HCT116 (cell line): ENCODE measurements at regions not wholly inside any gene's neighbourhood (a gene's known extent, or its start where the extent isn't known, plus 50 kb on each side); places are given as distances from the start of the nearest gene placed in this dataset.

ENCODE experiments used
- ATAC-seq: fragments of 200-7000 bp; cut with Tn5 transposase; 2 replicates; pipeline ENCODE4 v1.9.1; 2020; ENCODE audit warnings: mild to moderate bottlenecking, moderate library complexity
- BruUV-seq: library from RNA; stranded (reverse); fragments of 400-500 nt; replicated peaks from 2 replicates; lab custom pipeline; 2021; lab: Mats Ljungman, UMichigan
- CTCF ChIA-PET: fragments of 300-600 bp; sonication (Branson Sonifier 250); formaldehyde crosslinking; loops from one replicate; lab custom pipeline; 2021; ENCODE audit warnings: antibody characterized with exemption; lab: Charles Lee
- POLR2A ChIA-PET: fragments of 300-600, 350-600 bp; sonication (Branson Sonifier 250); formaldehyde crosslinking; loops from one replicate; lab custom pipeline; 2021; ENCODE audit warnings: antibody characterized with exemption; lab: Charles Lee
- RAD21 ChIA-PET, 2 experiments: fragments of 300-600 bp; sonication (Branson Sonifier 250); formaldehyde crosslinking; loops; one replicate each; lab custom pipeline; 2023; ENCODE audit warnings: low total read pairs in 2 of 2; ENCODE audit not compliant: uncharacterized antibody in 2 of 2, unreplicated experiment in 2 of 2, low non-redundant PET in 1 of 2; lab: Charles Lee
- DNase-seq: peaks from one replicate; pipeline ENCODE4 v3.0.0-alpha.2; 2010; ENCODE audit warnings: low read depth, low spot score
- H2AFZ ChIP-seq: fragments of 200-600 bp; shearing (Covaris generic), sonication (generic); 2 replicates; pipeline ENCODE4 v1.6.1; 2017; ENCODE audit warnings: low read depth, mixed run types, mixed read lengths, antibody characterized with exemption, low read length; ENCODE audit not compliant: poor library complexity, severe bottlenecking
- H3K27ac ChIP-seq: 2 replicates; pipeline ENCODE4 v1.5.1; 2012; ENCODE audit warnings: low read depth, low read length
- H3K27me3 ChIP-seq: fragments of 200-600 bp; sonication (generic); 2 replicates; pipeline ENCODE4 v1.6.1; 2016; ENCODE audit warnings: mixed run types, low read length, mixed read lengths; ENCODE audit not compliant: insufficient read depth
- H3K36me3 ChIP-seq, 2 experiments: fragments of 200-500 bp in 1 of 2; fragments of 200-600 bp in 1 of 2; sonication (Bioruptor generic) in 1 of 2; sonication (generic) in 1 of 2; 2 replicates each; pipeline versions ENCODE4 v1.5.1 to v1.6.1; 2014 to 2016; ENCODE audit warnings: low read length in 2 of 2, inconsistent platforms in 1 of 2, mixed read lengths in 1 of 2, mixed run types in 1 of 2; ENCODE audit not compliant: insufficient read depth in 2 of 2, control insufficient read depth in 1 of 2
- H3K4me1 ChIP-seq, 2 experiments: fragments of 200-600 bp in 1 of 2; sonication (generic) in 1 of 2; 2 replicates each; pipeline versions ENCODE4 v1.5.1 to v1.6.1; 2012 to 2017; ENCODE audit warnings: low read length in 2 of 2, inconsistent platforms in 1 of 2, mild to moderate bottlenecking in 1 of 2, mixed read lengths in 1 of 2, mixed run types in 1 of 2, moderate library complexity in 1 of 2; ENCODE audit not compliant: insufficient read depth in 2 of 2, control insufficient read depth in 1 of 2
- H3K4me2 ChIP-seq: fragments of 200-600 bp; sonication (generic); 2 replicates; pipeline ENCODE4 v1.6.1; 2017; ENCODE audit warnings: mixed run types, low read length, mixed read lengths
- H3K4me3 ChIP-seq, 2 experiments: fragments of 200-600 bp in 1 of 2; sonication (generic) in 1 of 2; replicated peaks in 1 of 2; 2 replicates each; pipeline ENCODE4 v1.5.1; 2011 to 2016; ENCODE audit warnings: low read length in 2 of 2, control low read depth in 1 of 2, low read depth in 1 of 2, mild to moderate bottlenecking in 1 of 2, mixed read lengths in 1 of 2, mixed run types in 1 of 2
- H3K79me2 ChIP-seq: fragments of 200-600 bp; sonication (generic); 2 replicates; pipeline ENCODE4 v1.6.1; 2017; ENCODE audit warnings: mild to moderate bottlenecking, mixed run types, low read length, moderate library complexity, mixed read lengths; ENCODE audit not compliant: insufficient read depth
- H3K9ac ChIP-seq: fragments of 200-600 bp; sonication (generic); 2 replicates; pipeline ENCODE4 v1.6.1; 2016; ENCODE audit warnings: low read length, mixed read lengths
- H3K9me2 ChIP-seq: fragments of 200-600 bp; sonication (generic), shearing (Covaris generic); 2 replicates; pipeline ENCODE4 v1.6.1; 2017; ENCODE audit warnings: mixed run types, mild to moderate bottlenecking, moderate library complexity; ENCODE audit not compliant: insufficient read depth
- H3K9me3 ChIP-seq, 2 experiments: fragments of 200-500 bp in 1 of 2; fragments of 200-600 bp in 1 of 2; sonication (Bioruptor generic) in 1 of 2; sonication (generic) in 1 of 2; 2 replicates each; pipeline ENCODE4 v1.6.1; 2014 to 2017; ENCODE audit warnings: low read length in 2 of 2, mixed read lengths in 2 of 2, inconsistent platforms in 1 of 2, low read depth in 1 of 2, mild to moderate bottlenecking in 1 of 2, mixed run types in 1 of 2, moderate library complexity in 1 of 2; ENCODE audit not compliant: control insufficient read depth in 1 of 2, insufficient read depth in 1 of 2
- H4K20me1 ChIP-seq: fragments of 200-600 bp; sonication (generic), shearing (Covaris generic); 2 replicates; pipeline ENCODE4 v1.6.1; 2017; ENCODE audit warnings: mixed run types, mild to moderate bottlenecking, moderate library complexity; ENCODE audit not compliant: insufficient read depth
- CBX3 ChIP-seq: IDR thresholded peaks from 2 replicates; pipeline ENCODE4 v1.6.1; 2012; ENCODE audit warnings: low read depth
- ELF1 ChIP-seq: IDR thresholded peaks from 2 replicates; pipeline ENCODE4 v1.6.1; 2012; ENCODE audit warnings: low read depth, borderline replicate concordance
- FOSL1 ChIP-seq: IDR thresholded peaks from 2 replicates; pipeline ENCODE4 v1.6.1; 2012; ENCODE audit warnings: low read depth
- JUND ChIP-seq: IDR thresholded peaks from 2 replicates; pipeline ENCODE4 v1.6.1; 2012
- SIN3A ChIP-seq: IDR thresholded peaks from 2 replicates; pipeline ENCODE4 v1.6.1; 2012; ENCODE audit warnings: low read depth
- SP1 ChIP-seq: IDR thresholded peaks from 2 replicates; pipeline ENCODE4 v1.6.1; 2012; ENCODE audit warnings: low read depth
- YY1 ChIP-seq: IDR thresholded peaks from 2 replicates; pipeline ENCODE4 v1.6.1; 2011; ENCODE audit warnings: low read length, low read depth, moderate library complexity, mild to moderate bottlenecking; ENCODE audit not compliant: insufficient replicate concordance; ENCODE audit errors: extremely low read depth
- ZNF274 ChIP-seq: fragments of 200-500 bp; sonication (Bioruptor generic); IDR thresholded peaks from 2 replicates; pipeline ENCODE4 v1.6.1; 2014; ENCODE audit warnings: mild to moderate bottlenecking, low read depth, low read length, inconsistent platforms
- intact Hi-C: fragments of 100-400 bp; cut with micrococcal nuclease; formaldehyde crosslinking; loops from 2 replicates; pipeline ENCODE4 v1.10.0; 2022

GRCh38 chr2:220006152-220006621, 378.8 kb downstream of the SLC4A3 start:
- Histone ChIP-seq H3K27ac (no peak overlapping the region), H3K79me2 (no peaks in the 10 kb centered on the region)
- no peak for DNase-seq
- CTCF ChIA-PET: no interaction called here
- no peak for TF ChIP-seq ELF1
- TF ChIP-seq, all 23 proteins: peak for 0
- intact Hi-C loops: loop anchor here (10.0 kb wide), 1 partner anchor 271 kb away; no protein-coding TSS in a partner anchor
- no peaks in the 10 kb centered on the region for H3K9me3 ChIP-seq
- ChIA-PET RAD21 (no interaction called here), POLR2A (no interaction called here)
- no peaks in the 10 kb centered on the region for H3K36me3 ChIP-seq
- no TSS peak for BruUV-seq
- no peak overlapping the region for H3K9ac ChIP-seq
- no peak for ATAC-seq
- no peaks in the 10 kb centered on the region for H3K27me3 ChIP-seq
- no peak overlapping the region for H3K4me2 ChIP-seq
- no peaks in the 10 kb centered on the region for H4K20me1 ChIP-seq
- H2AFZ ChIP-seq: no peak overlapping the region
- no peaks in the 10 kb centered on the region for H3K9me2 ChIP-seq
- no peak overlapping the region for H3K4me3 ChIP-seq
- H3K4me1 ChIP-seq: peaks cover 11 to 17% of the 10 kb centered on the region in 2 experiments

- Histone ChIP-seq H3K79me2 (no peaks in the 10 kb centered on the region), H3K4me3 (no peak overlapping the region), H3K27ac (peak overlapping the region; percentile 14; the same call in 1 of the 2 replicates), H3K36me3 (no peaks in the 10 kb centered on the region), H3K9me2 (no peaks in the 10 kb centered on the region), H4K20me1 (no peaks in the 10 kb centered on the region), H2AFZ (no peak overlapping the region), H3K9me3 (no peaks in the 10 kb centered on the region), H3K4me2 (peak overlapping the region; percentile 39), H3K27me3 (no peaks in the 10 kb centered on the region), H3K4me1 (peaks cover 5 to 25% of the 10 kb centered on the region in 2 experiments; a peak in 2 of 4 replicates), H3K9ac (no peak overlapping the region)
- DNase-seq (peak; percentile 40), ATAC-seq (peak; percentile 86)
- intact Hi-C loops: no loop called here
- TF ChIP-seq SP1: peak; percentile 31
- TF ChIP-seq JUND: peak; percentile 62
- no peak for TF ChIP-seq ZNF274
- no peak for TF ChIP-seq SIN3A
- TF ChIP-seq YY1: peak; percentile 21
- TF ChIP-seq FOSL1: peak; percentile 50
- TF ChIP-seq CBX3: 0 out of 2 replicates have a peak, but pooled peaks have one; percentile 14
- CTCF ChIA-PET: interaction anchor here (1.2 kb wide), 1 partner anchor 15 kb away, joined by 3 read pairs; no protein-coding TSS in a partner anchor
- POLR2A ChIA-PET: no interaction called here
- RAD21 ChIA-PET: no interaction called here
- no TSS peak for BruUV-seq
Measured at GRCh38 chr2:220011859-220012258, 384.4 kb downstream of the SLC4A3 start.
